ENCODE measurements at regions not wholly inside any gene's neighbourhood (a gene's known extent, or its start where the extent isn't known, plus 50 kb on each side); places are given as distances from the start of the nearest gene placed in this dataset.

- POLR2A ChIA-PET = no interaction called here
- H3K36me3 ChIP-seq (ENCODE audit: control insufficient read depth in 2 of 2, insufficient read depth in 1 of 2, low read length in 2 of 2) = no peaks in the 10 kb centered on the region
- H3K4me3 ChIP-seq (ENCODE audit: low read depth, low read length) = no peak overlapping the region
- no peak for TF ChIP-seq ZNF211 (tag by site-specific recombination; IDR thresholded peaks at IDR 0.05; ENCODE audit: low read depth)
- TF ChIP-seq SCRT1 (tag by site-specific recombination; IDR thresholded peaks at IDR 0.05; ENCODE audit: borderline replicate concordance) = no peak
- no peak for TF ChIP-seq ZNF394 (tag by site-specific recombination; IDR thresholded peaks at IDR 0.05; ENCODE audit: borderline replicate concordance)
- TF ChIP-seq, protein P1, sequence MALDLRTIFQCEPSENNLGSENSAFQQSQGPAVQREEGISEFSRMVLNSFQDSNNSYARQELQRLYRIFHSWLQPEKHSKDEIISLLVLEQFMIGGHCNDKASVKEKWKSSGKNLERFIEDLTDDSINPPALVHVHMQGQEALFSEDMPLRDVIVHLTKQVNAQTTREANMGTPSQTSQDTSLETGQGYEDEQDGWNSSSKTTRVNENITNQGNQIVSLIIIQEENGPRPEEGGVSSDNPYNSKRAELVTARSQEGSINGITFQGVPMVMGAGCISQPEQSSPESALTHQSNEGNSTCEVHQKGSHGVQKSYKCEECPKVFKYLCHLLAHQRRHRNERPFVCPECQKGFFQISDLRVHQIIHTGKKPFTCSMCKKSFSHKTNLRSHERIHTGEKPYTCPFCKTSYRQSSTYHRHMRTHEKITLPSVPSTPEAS (tag by site-specific recombination; IDR thresholded peaks at IDR 0.05) = no peak
- no peak for TF ChIP-seq ZNF677 (tag by site-specific recombination; IDR thresholded peaks at IDR 0.05)
- no peak for TF ChIP-seq KLF8 (tag by site-specific recombination; IDR thresholded peaks at IDR 0.05)
- TF ChIP-seq ZNF792 (tag by site-specific recombination; IDR thresholded peaks at IDR 0.05) = no peak
- no peak for TF ChIP-seq ZBTB48 (tag by site-specific recombination; IDR thresholded peaks at IDR 0.05)
- no peaks in the 10 kb centered on the region for H3K9me3 ChIP-seq (ENCODE audit: control insufficient read depth, insufficient read depth, low read depth, low read length)
- no peak overlapping the region for H3K27ac ChIP-seq (ENCODE audit: extremely low read depth, low read depth, low read length)
- CTCF ChIA-PET = no interaction called here
- H3K4me1 ChIP-seq (ENCODE audit: control insufficient read depth, insufficient read depth, low read length) = no peaks in the 10 kb centered on the region
Observed at GRCh38 chr13:105764486-105764885, 771.0 kb downstream of the EFNB2 start.

- ChIA-PET CTCF (interaction anchor here (0.6 kb wide), 1 partner anchor 1154 kb away, joined by 6 read pairs; no protein-coding TSS in a partner anchor), POLR2A (no interaction called here)
- Histone ChIP-seq H3K4me3 (ENCODE audit: low read depth, low read length) (no peak overlapping the region), H3K4me1 (ENCODE audit: control insufficient read depth, insufficient read depth, low read length) (no peaks in the 10 kb centered on the region), H3K9me3 (ENCODE audit: control insufficient read depth, insufficient read depth, low read depth, low read length) (no peaks in the 10 kb centered on the region), H3K36me3 (ENCODE audit: control insufficient read depth in 2 of 2, insufficient read depth in 1 of 2, low read length in 2 of 2) (no peaks in the 10 kb centered on the region), H3K27ac (ENCODE audit: extremely low read depth, low read depth, low read length) (no peak overlapping the region)
- no peak for TF ChIP-seq ELK4 (IDR thresholded peaks at IDR 0.05; ENCODE audit: borderline replicate concordance, low read depth, low read length)
Observed at GRCh38 chr13:105763851-105764250, 771.6 kb downstream of the EFNB2 start.

GRCh38 chr13:105762096-105762495 lies 773.4 kb downstream of the EFNB2 start:
- TF ChIP-seq RBAK (tag by site-specific recombination; IDR thresholded peaks at IDR 0.05) (no peak), ZNF843 (tag by site-specific recombination; IDR thresholded peaks at IDR 0.05) (no peak), ZNF449 (tag by site-specific recombination; IDR thresholded peaks at IDR 0.05) (no peak), ZSCAN30 (tag by site-specific recombination; IDR thresholded peaks at IDR 0.05) (no peak)
- H3K4me3 ChIP-seq (ENCODE audit: low read depth, low read length) = no peak overlapping the region
- no peak overlapping the region for H3K27ac ChIP-seq (ENCODE audit: extremely low read depth, low read depth, low read length)
- H3K36me3 ChIP-seq (ENCODE audit: control insufficient read depth in 2 of 2, insufficient read depth in 1 of 2, low read length in 2 of 2) = no peaks in the 10 kb centered on the region
- no peaks in the 10 kb centered on the region for H3K4me1 ChIP-seq (ENCODE audit: control insufficient read depth, insufficient read depth, low read length)
- POLR2A ChIA-PET = no interaction called here
- CTCF ChIA-PET = no interaction called here
- H3K9me3 ChIP-seq (ENCODE audit: control insufficient read depth, insufficient read depth, low read depth, low read length) = no peaks in the 10 kb centered on the region

GRCh38 chr13:105758918-105759860 lies 776.3 kb downstream of the EFNB2 start:
- no peak overlapping the region for H3K4me3 ChIP-seq (ENCODE audit: low read depth, low read length)
- ChIA-PET CTCF (interaction anchor here (0.6 kb wide), 1 partner anchor 61 kb away, joined by 3 read pairs; no protein-coding TSS in a partner anchor), POLR2A (no interaction called here)
- H3K4me1 ChIP-seq (ENCODE audit: control insufficient read depth, insufficient read depth, low read length) = no peaks in the 10 kb centered on the region
- H3K27ac ChIP-seq (ENCODE audit: extremely low read depth, low read depth, low read length) = no peak overlapping the region
- no peaks in the 10 kb centered on the region for H3K36me3 ChIP-seq (ENCODE audit: control insufficient read depth in 2 of 2, insufficient read depth in 1 of 2, low read length in 2 of 2)
- no peaks in the 10 kb centered on the region for H3K9me3 ChIP-seq (ENCODE audit: control insufficient read depth, insufficient read depth, low read depth, low read length)
- TF ChIP-seq ZNF274 (IDR thresholded peaks at IDR 0.05; ENCODE audit: low read length) (no peak), ZNF274 (tag by site-specific recombination; IDR thresholded peaks at IDR 0.05; ENCODE audit: borderline replicate concordance) (no peak), GLI4 (tag by site-specific recombination; IDR thresholded peaks at IDR 0.05) (no peak), AEBP2 (tag by site-specific recombination; IDR thresholded peaks at IDR 0.05; ENCODE audit: borderline replicate concordance) (no peak), ZNF585B (tag by site-specific recombination; IDR thresholded peaks at IDR 0.05) (no peak), ZNF747 (tag by site-specific recombination; IDR thresholded peaks at IDR 0.05) (no peak), KLF8 (tag by site-specific recombination; IDR thresholded peaks at IDR 0.05) (no peak), ZNF24 (tag by site-specific recombination; IDR thresholded peaks at IDR 0.05) (no peak), ZBTB17 (tag by site-specific recombination; IDR thresholded peaks at IDR 0.05) (no peak), ZFP41 (tag by site-specific recombination; IDR thresholded peaks at IDR 0.05; ENCODE audit: borderline replicate concordance) (no peak), ZNF621 (tag by site-specific recombination; IDR thresholded peaks at IDR 0.05) (no peak)
